Nephron (organoid): ENCODE measurements at regions not wholly inside any gene's neighbourhood (a gene's known extent, or its start where the extent isn't known, plus 50 kb on each side); places are given as distances from the start of the nearest gene placed in this dataset.

ENCODE experiments used
- H3K27ac Mint-ChIP-seq, 3 experiments: 2 replicates each; pipeline ENCODE4 v1.8.0; 2020; ENCODE audit warnings: mixed read lengths in 3 of 3, mild to moderate bottlenecking in 2 of 3, moderate library complexity in 1 of 3
- H3K27me3 Mint-ChIP-seq: 2 replicates; pipeline ENCODE4 v1.8.0; 2021; ENCODE audit warnings: low read depth, mild to moderate bottlenecking, moderate library complexity, mixed read lengths
- H3K36me3 Mint-ChIP-seq: 2 replicates; pipeline ENCODE4 v1.8.0; 2020; ENCODE audit warnings: low read depth, mixed read lengths
- H3K4me1 Mint-ChIP-seq: 2 replicates; pipeline ENCODE4 v1.8.0; 2020; ENCODE audit warnings: mixed read lengths
- H3K4me3 Mint-ChIP-seq, 3 experiments: 2 replicates each; pipeline ENCODE4 v1.8.0; 2020; ENCODE audit warnings: mild to moderate bottlenecking in 3 of 3, mixed read lengths in 3 of 3, moderate library complexity in 2 of 3
- H3K9me3 Mint-ChIP-seq: 2 replicates; pipeline ENCODE4 v1.8.0; 2020; ENCODE audit warnings: mixed read lengths
- CTCF ChIP-seq, 3 experiments: fragments of 200-600 bp; sonication (generic); IDR thresholded peaks; one replicate each; pipeline ENCODE4 v1.5.0; 2021; ENCODE audit warnings: antibody characterized with exemption in 3 of 3; ENCODE audit not compliant: unreplicated experiment in 3 of 3

- peaks cover 40% of the 10 kb centered on the region for H3K27me3 Mint-ChIP-seq
- no peak overlapping the region for H3K4me3 Mint-ChIP-seq
- H3K36me3 Mint-ChIP-seq: no peaks in the 10 kb centered on the region
- H3K4me1 Mint-ChIP-seq: peaks cover 5% of the 10 kb centered on the region
- TF ChIP-seq CTCF (IDR thresholded peaks at IDR 0.05; ENCODE audit: unreplicated experiment in 3 of 3): no peak
- H3K9me3 Mint-ChIP-seq: peaks cover 4% of the 10 kb centered on the region
- H3K27ac Mint-ChIP-seq: no peak overlapping the region
Observed at GRCh38 chr6:3534599-3534998, 77.7 kb upstream of the SLC22A23 start.

GRCh38 chr6:3533981-3534380 lies 77.1 kb upstream of the SLC22A23 start:
- H3K4me1 Mint-ChIP-seq: peaks cover 10% of the 10 kb centered on the region
- TF ChIP-seq CTCF (IDR thresholded peaks at IDR 0.05; ENCODE audit: unreplicated experiment in 3 of 3): no peak
- H3K4me3 Mint-ChIP-seq: no peak overlapping the region
- H3K9me3 Mint-ChIP-seq: peaks cover 4% of the 10 kb centered on the region
- no peaks in the 10 kb centered on the region for H3K36me3 Mint-ChIP-seq
- H3K27ac Mint-ChIP-seq: no peak overlapping the region
- peaks cover 41% of the 10 kb centered on the region for H3K27me3 Mint-ChIP-seq

GRCh38 chr6:3532296-3532916 lies 75.6 kb upstream of the SLC22A23 start:
- Mint-ChIP-seq H3K4me1 (peaks cover 15% of the 10 kb centered on the region), H3K27me3 (peaks cover 44% of the 10 kb centered on the region), H3K36me3 (no peaks in the 10 kb centered on the region), H3K27ac (no peak overlapping the region), H3K9me3 (peaks cover 6% of the 10 kb centered on the region), H3K4me3 (no peak overlapping the region)
- TF ChIP-seq CTCF (IDR thresholded peaks at IDR 0.05; ENCODE audit: unreplicated experiment in 3 of 3): no peak

GRCh38 chr6:3531481-3531880 lies 74.6 kb upstream of the SLC22A23 start:
- no peak overlapping the region for H3K4me3 Mint-ChIP-seq
- no peak overlapping the region for H3K27ac Mint-ChIP-seq
- peaks cover 45% of the 10 kb centered on the region for H3K27me3 Mint-ChIP-seq
- no peaks in the 10 kb centered on the region for H3K36me3 Mint-ChIP-seq
- no peak for TF ChIP-seq CTCF (IDR thresholded peaks at IDR 0.05; ENCODE audit: unreplicated experiment in 3 of 3)
- peaks cover 22% of the 10 kb centered on the region for H3K4me1 Mint-ChIP-seq
- peaks cover 7% of the 10 kb centered on the region for H3K9me3 Mint-ChIP-seq

GRCh38 chr6:3530515-3530914 lies 73.7 kb upstream of the SLC22A23 start:
- H3K27ac Mint-ChIP-seq: no peak overlapping the region
- peaks cover 7% of the 10 kb centered on the region for H3K9me3 Mint-ChIP-seq
- H3K27me3 Mint-ChIP-seq: peaks cover 39% of the 10 kb centered on the region
- H3K4me1 Mint-ChIP-seq: peaks cover 19% of the 10 kb centered on the region
- no peak for TF ChIP-seq CTCF (IDR thresholded peaks at IDR 0.05; ENCODE audit: unreplicated experiment in 3 of 3)
- no peak overlapping the region for H3K4me3 Mint-ChIP-seq
- H3K36me3 Mint-ChIP-seq: no peaks in the 10 kb centered on the region

- Mint-ChIP-seq H3K9me3 (peaks cover 6% of the 10 kb centered on the region), H3K4me1 (peaks cover 19% of the 10 kb centered on the region), H3K4me3 (no peak overlapping the region), H3K36me3 (no peaks in the 10 kb centered on the region), H3K27me3 (peaks cover 31% of the 10 kb centered on the region), H3K27ac (no peak overlapping the region)
- no peak for TF ChIP-seq CTCF (IDR thresholded peaks at IDR 0.05; ENCODE audit: unreplicated experiment in 3 of 3)
Observed at GRCh38 chr6:3529721-3530120, 72.9 kb upstream of the SLC22A23 start.
